Smooth muscle cell (in vitro differentiated cells): ENCODE measurements at regions not wholly inside any gene's neighbourhood (a gene's known extent, or its start where the extent isn't known, plus 50 kb on each side); places are given as distances from the start of the nearest gene placed in this dataset.

ENCODE experiments used
- DNase-seq: peaks from one replicate; lab custom pipeline; 2025; ENCODE audit not compliant: unreplicated experiment; lab: John Stamatoyannopoulos, UW
- H2AFZ ChIP-seq: fragments of 200-600 bp; sonication (generic); 2 replicates; pipeline ENCODE4 v1.6.0; 2016; ENCODE audit warnings: antibody characterized with exemption, low read depth, mild to moderate bottlenecking
- H3F3A ChIP-seq: fragments of 200-600 bp; sonication (generic); 2 replicates; pipeline ENCODE4 v1.6.0; 2017; ENCODE audit warnings: antibody characterized with exemption, low read depth
- H3K27ac ChIP-seq: fragments of 200-600 bp; sonication (generic); 2 replicates; pipeline ENCODE4 v1.5.1; 2016; ENCODE audit warnings: low read depth, mild to moderate bottlenecking
- H3K27me3 ChIP-seq: fragments of 200-600 bp; sonication (generic); 2 replicates; pipeline ENCODE4 v1.6.1; 2016; ENCODE audit warnings: low read depth, mild to moderate bottlenecking
- H3K36me3 ChIP-seq: fragments of 200-600 bp; sonication (generic); 2 replicates; pipeline ENCODE4 v1.5.1; 2016; ENCODE audit warnings: low read depth
- H3K4me1 ChIP-seq: fragments of 200-600 bp; sonication (generic); 2 replicates; pipeline ENCODE4 v1.5.1; 2016; ENCODE audit warnings: low read depth
- H3K4me2 ChIP-seq: fragments of 200-600 bp; sonication (generic); 2 replicates; pipeline ENCODE4 v1.6.0; 2016; ENCODE audit warnings: mild to moderate bottlenecking
- H3K4me3 ChIP-seq: fragments of 200-600 bp; sonication (generic); 2 replicates; pipeline ENCODE4 v1.5.1; 2016; ENCODE audit warnings: mild to moderate bottlenecking
- H3K79me2 ChIP-seq: fragments of 200-600 bp; sonication (generic); 2 replicates; pipeline ENCODE4 v1.6.0; 2016; ENCODE audit warnings: low read depth, mild to moderate bottlenecking
- H3K9ac ChIP-seq: fragments of 200-600 bp; sonication (generic); 2 replicates; pipeline ENCODE4 v1.6.0; 2016; ENCODE audit warnings: low read depth
- H3K9me3 ChIP-seq: fragments of 200-600 bp; sonication (generic); replicated peaks from 2 replicates; pipeline ENCODE4 v1.5.1; 2016; ENCODE audit warnings: low read depth
- H4K20me1 ChIP-seq: fragments of 200-600 bp; sonication (generic); 2 replicates; pipeline ENCODE4 v1.6.0; 2016; ENCODE audit warnings: low read depth
- CTCF ChIP-seq: fragments of 200-600 bp; sonication (generic); IDR thresholded peaks from 2 replicates; pipeline ENCODE4 v1.5.1; 2017; ENCODE audit warnings: borderline replicate concordance, mild to moderate bottlenecking, antibody characterized with exemption; ENCODE audit not compliant: insufficient read depth, poor library complexity, severe bottlenecking
- WGBS: methylation state at CpG from one replicate; pipeline ENCODE4 v1.1.7; 2016; ENCODE audit warnings: low lambda C conversion rate; 5-methylcytosine and 5-hydroxymethylcytosine counted together

- 91% methylated on average over 1 of the region's 1 CpG for whole genome bisulfite sequencing
- TF ChIP-seq CTCF: no peak
These were observed 404.4 kb upstream of the PBX1 start for GRCh38 chr1:164154622-164155021.

GRCh38 chr1:164155347-164155746 is 403.6 kb upstream of the PBX1 start:
- WGBS: 67% methylated on average over 4 of the region's 4 CpGs
- Histone ChIP-seq H3K9ac (no peak overlapping the region), H3F3A (no peaks in the 10 kb centered on the region), H3K9me3 (no peaks in the 10 kb centered on the region), H3K36me3 (no peaks in the 10 kb centered on the region), H3K4me1 (peaks cover 8% of the 10 kb centered on the region), H3K79me2 (no peaks in the 10 kb centered on the region), H3K4me2 (no peak overlapping the region), H3K4me3 (no peak overlapping the region), H2AFZ (no peak overlapping the region), H3K27me3 (no peaks in the 10 kb centered on the region), H3K27ac (no peak overlapping the region), H4K20me1 (no peaks in the 10 kb centered on the region)
- no peak for DNase-seq
- no peak for TF ChIP-seq CTCF

More at GRCh38 chr1:164154622-164155021, 404.4 kb upstream of the PBX1 start:
- no peaks in the 10 kb centered on the region for H3F3A ChIP-seq
- H3K9me3 ChIP-seq: no peaks in the 10 kb centered on the region
- peaks cover 8% of the 10 kb centered on the region for H3K4me1 ChIP-seq
- no peak for DNase-seq
- H4K20me1 ChIP-seq: no peaks in the 10 kb centered on the region
- H3K27ac ChIP-seq: no peak overlapping the region
- no peaks in the 10 kb centered on the region for H3K27me3 ChIP-seq
- H3K36me3 ChIP-seq: no peaks in the 10 kb centered on the region
- no peak overlapping the region for H3K4me3 ChIP-seq
- no peak overlapping the region for H2AFZ ChIP-seq
- no peak overlapping the region for H3K4me2 ChIP-seq
- H3K79me2 ChIP-seq: no peaks in the 10 kb centered on the region
- H3K9ac ChIP-seq: no peak overlapping the region

GRCh38 chr1:164163289-164163849 is 395.6 kb upstream of the PBX1 start:
- Histone ChIP-seq H3K27me3 (no peaks in the 10 kb centered on the region), H2AFZ (no peak overlapping the region), H3K4me3 (no peak overlapping the region), H3K79me2 (no peaks in the 10 kb centered on the region), H3K27ac (no peak overlapping the region), H3K4me2 (no peak overlapping the region), H3K4me1 (peaks cover 6% of the 10 kb centered on the region), H3K9me3 (no peaks in the 10 kb centered on the region), H3K9ac (no peak overlapping the region), H4K20me1 (no peaks in the 10 kb centered on the region), H3F3A (no peaks in the 10 kb centered on the region), H3K36me3 (no peaks in the 10 kb centered on the region)
- no peak for TF ChIP-seq CTCF
- WGBS: 84% methylated on average over 1 of the region's 1 CpG
- no peak for DNase-seq

GRCh38 chr1:164165466-164165865 is 393.5 kb upstream of the PBX1 start:
- no peak overlapping the region for H3K9ac ChIP-seq
- no peak overlapping the region for H3K4me3 ChIP-seq
- no peaks in the 10 kb centered on the region for H3K36me3 ChIP-seq
- WGBS: 81% methylated on average over 2 of the region's 2 CpGs
- DNase-seq: no peak
- no peaks in the 10 kb centered on the region for H3F3A ChIP-seq
- H3K4me1 ChIP-seq: peaks cover 6% of the 10 kb centered on the region
- TF ChIP-seq CTCF: no peak
- H2AFZ ChIP-seq: no peak overlapping the region
- H3K9me3 ChIP-seq: no peaks in the 10 kb centered on the region
- no peaks in the 10 kb centered on the region for H3K79me2 ChIP-seq
- H3K4me2 ChIP-seq: no peak overlapping the region
- no peak overlapping the region for H3K27ac ChIP-seq
- H4K20me1 ChIP-seq: no peaks in the 10 kb centered on the region
- no peaks in the 10 kb centered on the region for H3K27me3 ChIP-seq
